Psoas muscle (tissue), 7 donors: ENCODE measurements at regions not wholly inside any gene's neighbourhood (a gene's known extent, or its start where the extent isn't known, plus 50 kb on each side); places are given as distances from the start of the nearest gene placed in this dataset.

Experiments
- ATAC-seq, 4 donors: fragments of 200-7000 bp; cut with Tn5 transposase; one replicate each; pipeline ENCODE4 v1.9.1; 2020; ENCODE audit warnings: moderate library complexity in 3 of 4, mild to moderate bottlenecking in 2 of 4
- DNase-seq, 2 donors: peaks; one replicate each; pipeline ENCODE4 v3.0.0-alpha.2; 2020
- H3K27ac ChIP-seq: fragments of 200-600 bp; one replicate; pipeline ENCODE4 v1.8.0; 2022
- H3K27me3 ChIP-seq, 3 donors: fragments of 200-600 bp in 1 of 3; one replicate each; pipeline versions ENCODE4 v1.6.1 to v1.8.0; 2013 to 2022; ENCODE audit warnings: low read length in 2 of 3, mild to moderate bottlenecking in 2 of 3, moderate library complexity in 1 of 3; ENCODE audit not compliant: insufficient read depth in 3 of 3
- H3K36me3 ChIP-seq, 2 donors: fragments of 200-600 bp in 1 of 2; one replicate each; pipeline versions ENCODE4 v1.6.1 to v1.8.0; 2013 to 2022; ENCODE audit warnings: low read depth in 1 of 2, mild to moderate bottlenecking in 1 of 2, moderate library complexity in 1 of 2; ENCODE audit not compliant: insufficient read depth in 1 of 2
- H3K4me1 ChIP-seq: fragments of 200-600 bp; one replicate; pipeline ENCODE4 v1.8.0; 2022
- H3K4me3 ChIP-seq: fragments of 200-600 bp; one replicate; pipeline ENCODE4 v1.8.0; 2022; ENCODE audit warnings: mild to moderate bottlenecking
- H3K9me3 ChIP-seq: fragments of 200-600 bp; one replicate; pipeline ENCODE4 v1.8.0; 2022
- WGBS, 3 donors: extraction: QIAGEN DNeasy Blood & Tissue Kit; methylation state at CpG; one replicate each; pipeline versions ENCODE4 v1.1.6 to v1.1.7; 2013; 5-methylcytosine and 5-hydroxymethylcytosine counted together
- intact Hi-C, 2 donors: fragments of 100-400 bp; cut with DNase I; formaldehyde crosslinking; loops; one replicate each; pipeline versions ENCODE4 v1.11.0 to v1.14.2; 2022
- TF ChIP-seq, protein P1 (sequence below): fragments of 200-600 bp; IDR thresholded peaks from one replicate; pipeline ENCODE4 v1.8.0; 2022; ENCODE audit warnings: antibody characterized with exemption
- donor health status: healthy with polysubstance abuse.
- donor health status: DM: no; HTN: no; CAD: no; lungs with moderate emphysema.
- donor health status: Bipolar disorder and iron deficiency.
- donor health status: healthy.
- donor health status: DM: yes; HTN: yes; CAD: no.
- donor health status: DM: no; HTN: no; CAD: no.
- donor health status: DM: yes; HTN: yes; CAD: no.

DNA sequence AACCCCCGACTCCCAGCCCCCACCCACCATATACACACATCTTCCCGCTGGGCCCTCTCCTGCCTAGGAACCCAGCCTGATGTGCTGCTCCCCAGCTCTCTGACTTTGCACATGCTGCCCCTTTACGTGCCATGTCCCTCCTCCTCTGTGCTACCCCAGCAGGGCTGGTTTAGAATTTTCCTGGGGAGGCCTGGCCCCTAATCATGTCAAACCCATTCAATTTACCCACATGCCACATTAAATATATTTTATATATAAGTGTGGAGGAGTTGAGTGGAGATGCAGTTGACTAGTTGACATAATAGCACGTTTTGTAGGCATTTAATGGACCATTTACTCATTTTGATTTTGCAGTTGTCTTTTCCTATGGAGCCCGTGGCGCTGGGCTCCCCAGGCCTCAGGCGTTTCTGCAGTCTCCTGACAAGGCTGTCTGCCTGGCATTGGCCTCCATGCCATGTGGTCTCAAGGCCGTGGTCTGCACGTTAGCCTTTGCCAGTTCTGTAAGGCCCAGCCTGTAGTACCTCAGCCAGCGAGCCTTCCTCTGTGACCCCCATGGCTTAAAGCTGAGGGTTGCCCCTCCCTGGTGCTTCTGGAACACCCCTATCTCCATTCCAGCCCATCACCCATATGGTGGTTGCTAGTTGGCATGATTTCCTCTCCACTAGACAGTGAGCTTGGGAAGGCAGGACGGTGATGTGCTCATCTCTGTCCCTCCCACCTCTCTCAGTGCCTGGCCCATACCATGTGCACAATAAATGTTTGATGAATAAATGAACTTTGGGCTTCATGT is 155.8 kb downstream of the TLE3 start:
- DNase-seq, result no peak
- 93 to 96% (median 94%) methylated on average over 11 of the region's 11 CpGs for WGBS, 3 donors
- Histone ChIP-seq H3K9me3 (no peaks in the 10 kb centered on the region), H3K27ac (no peak overlapping the region), H3K36me3 (no peaks in the 10 kb centered on the region), H3K4me1 (no peaks in the 10 kb centered on the region), H3K27me3 (peaks cover 0 to 1% (median 0%) of the 10 kb centered on the region in 3 donors), H3K4me3 (no peak overlapping the region)
- ATAC-seq, result no peak
- intact Hi-C loops, result no loop called here
- TF ChIP-seq, protein P1, sequence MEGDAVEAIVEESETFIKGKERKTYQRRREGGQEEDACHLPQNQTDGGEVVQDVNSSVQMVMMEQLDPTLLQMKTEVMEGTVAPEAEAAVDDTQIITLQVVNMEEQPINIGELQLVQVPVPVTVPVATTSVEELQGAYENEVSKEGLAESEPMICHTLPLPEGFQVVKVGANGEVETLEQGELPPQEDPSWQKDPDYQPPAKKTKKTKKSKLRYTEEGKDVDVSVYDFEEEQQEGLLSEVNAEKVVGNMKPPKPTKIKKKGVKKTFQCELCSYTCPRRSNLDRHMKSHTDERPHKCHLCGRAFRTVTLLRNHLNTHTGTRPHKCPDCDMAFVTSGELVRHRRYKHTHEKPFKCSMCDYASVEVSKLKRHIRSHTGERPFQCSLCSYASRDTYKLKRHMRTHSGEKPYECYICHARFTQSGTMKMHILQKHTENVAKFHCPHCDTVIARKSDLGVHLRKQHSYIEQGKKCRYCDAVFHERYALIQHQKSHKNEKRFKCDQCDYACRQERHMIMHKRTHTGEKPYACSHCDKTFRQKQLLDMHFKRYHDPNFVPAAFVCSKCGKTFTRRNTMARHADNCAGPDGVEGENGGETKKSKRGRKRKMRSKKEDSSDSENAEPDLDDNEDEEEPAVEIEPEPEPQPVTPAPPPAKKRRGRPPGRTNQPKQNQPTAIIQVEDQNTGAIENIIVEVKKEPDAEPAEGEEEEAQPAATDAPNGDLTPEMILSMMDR, result no peak

DNA sequence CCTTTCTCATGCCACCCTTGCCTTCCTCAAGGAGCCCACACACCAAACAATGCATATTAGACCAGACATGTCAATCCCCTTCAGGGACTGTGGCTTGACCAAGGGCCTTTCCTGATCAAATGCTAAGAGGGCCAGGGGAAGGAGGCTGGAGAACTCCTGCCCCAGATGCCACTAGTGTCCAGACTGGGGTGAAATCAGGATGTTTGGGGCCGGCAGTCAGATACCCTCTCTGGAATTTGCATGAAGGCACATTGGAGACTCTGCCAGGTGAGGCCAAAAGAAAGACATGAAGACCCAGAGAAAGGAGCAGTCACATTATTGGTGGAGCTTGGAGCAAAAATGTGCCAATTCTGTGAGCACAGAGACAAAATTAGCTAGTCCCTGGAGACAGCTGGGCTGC is 154.1 kb downstream of the TLE3 start:
- H3K9me3 ChIP-seq, result no peaks in the 10 kb centered on the region
- TF ChIP-seq, protein P1, result no peak
- no peak overlapping the region for H3K27ac ChIP-seq
- DNase-seq (no peak), ATAC-seq (no peak)
- peaks cover 0 to 1% (median 0%) of the 10 kb centered on the region in 3 donors for H3K27me3 ChIP-seq
- no peaks in the 10 kb centered on the region for H3K4me1 ChIP-seq
- H3K4me3 ChIP-seq, result no peak overlapping the region
- intact Hi-C loops, result no loop called here
- 62 to 81% (median 71%) methylated on average over 1 of the region's 1 CpG for WGBS, 3 donors
- no peaks in the 10 kb centered on the region for H3K36me3 ChIP-seq

DNA sequence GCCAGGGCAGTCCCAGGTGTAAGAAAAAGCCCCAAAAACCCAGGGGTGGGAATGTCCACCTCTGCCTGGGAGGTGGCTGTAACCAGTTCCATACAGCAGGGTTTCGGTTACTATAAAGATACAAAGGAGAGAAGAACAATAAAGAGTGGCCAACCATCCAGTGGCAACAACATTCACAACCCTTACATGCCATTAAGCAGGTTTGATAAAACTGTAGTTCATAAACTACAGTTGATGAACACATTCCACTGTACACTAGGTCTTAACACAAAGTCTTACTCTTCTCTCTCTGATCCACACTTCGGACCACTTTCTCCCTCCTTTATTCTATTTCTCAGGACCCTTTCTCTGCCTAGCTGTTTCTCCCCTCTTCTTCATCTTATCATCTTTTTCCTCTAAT is 152.0 kb downstream of the TLE3 start:
- DNase-seq, result no peak

DNA sequence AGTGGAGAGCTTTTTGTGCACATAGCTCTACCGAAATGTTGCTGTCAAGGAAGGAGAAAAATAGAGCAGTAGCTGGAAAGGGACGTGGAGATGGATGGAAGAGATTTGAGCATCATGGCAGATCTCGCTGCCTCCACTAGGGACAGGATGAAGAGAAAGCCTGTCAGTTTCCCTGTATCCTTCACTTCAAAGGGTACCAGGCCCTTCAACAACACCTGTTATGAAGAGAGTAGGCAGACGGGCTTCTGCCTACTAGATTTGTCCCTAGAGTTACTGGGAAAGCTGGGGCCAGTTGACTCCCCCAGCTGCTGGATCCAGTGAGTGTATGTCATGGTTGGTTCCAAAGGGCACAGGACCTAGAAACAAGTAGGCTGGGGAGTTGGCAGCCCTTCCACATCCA is 150.8 kb downstream of the TLE3 start:
- H3K4me1 ChIP-seq, result no peaks in the 10 kb centered on the region
- H3K4me3 ChIP-seq, result no peak overlapping the region
- no peaks in the 10 kb centered on the region for H3K9me3 ChIP-seq
- WGBS, 3 donors, result 84 to 95% (median 88%) methylated on average over 4 of the region's 4 CpGs
- intact Hi-C loops, result no loop called here
- no peak overlapping the region for H3K27ac ChIP-seq
- H3K36me3 ChIP-seq, result no peaks in the 10 kb centered on the region
- DNase-seq (no peak), ATAC-seq (no peak)
- TF ChIP-seq, protein P1, result no peak
- peaks cover 0 to 1% (median 0%) of the 10 kb centered on the region in 3 donors for H3K27me3 ChIP-seq

More for the DNA sequence above, 152.0 kb downstream of the TLE3 start:
- TF ChIP-seq, protein P1, result no peak
- intact Hi-C loops, result no loop called here
- no peak overlapping the region for H3K27ac ChIP-seq
- no peaks in the 10 kb centered on the region for H3K36me3 ChIP-seq
- H3K9me3 ChIP-seq, result no peaks in the 10 kb centered on the region
- ATAC-seq, result no peak
- peaks cover 0 to 1% (median 0%) of the 10 kb centered on the region in 3 donors for H3K27me3 ChIP-seq
- H3K4me3 ChIP-seq, result no peak overlapping the region
- WGBS, 3 donors, result 91 to 100% (median 95%) methylated on average over 2 of the region's 2 CpGs
- no peaks in the 10 kb centered on the region for H3K4me1 ChIP-seq
